Occipital lobe (tissue), 1 donor: ENCODE measurements at regions not wholly inside any gene's neighbourhood (a gene's known extent, or its start where the extent isn't known, plus 50 kb on each side); places are given as distances from the start of the nearest gene placed in this dataset.

Experiments
- DNase-seq: peaks from one replicate; lab custom pipeline; 2025; lab: John Stamatoyannopoulos, UW

DNA sequence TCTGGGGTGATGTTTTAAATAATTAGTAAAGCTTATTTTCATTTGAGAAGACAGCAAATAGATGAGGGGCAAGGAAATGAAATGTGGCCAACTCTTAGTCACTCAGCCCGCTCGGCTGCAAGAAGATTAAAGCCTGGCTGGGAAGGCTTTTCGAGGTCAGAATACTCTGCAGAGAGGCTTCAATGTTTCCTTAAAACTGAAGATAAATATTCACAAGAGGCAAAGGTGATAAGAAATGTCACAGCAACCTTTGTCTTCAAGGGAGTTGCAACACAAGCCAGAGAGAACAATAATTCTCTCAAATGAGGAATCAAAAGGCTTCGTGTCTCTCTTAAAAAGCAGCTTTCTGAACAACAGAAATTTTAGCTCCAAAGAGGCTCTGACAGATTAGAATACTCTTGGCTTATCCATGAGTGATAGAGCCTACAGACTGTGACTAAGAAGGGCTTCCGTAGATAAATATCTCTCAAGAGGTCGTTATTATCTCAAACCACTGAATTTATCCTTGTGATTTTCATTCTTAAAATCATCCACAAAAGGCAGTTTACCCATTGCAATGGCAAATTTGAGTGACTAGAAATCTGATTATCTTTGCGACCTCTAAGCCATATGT is 92.5 kb downstream of the KLF6 start:
- no peak for DNase-seq

DNA sequence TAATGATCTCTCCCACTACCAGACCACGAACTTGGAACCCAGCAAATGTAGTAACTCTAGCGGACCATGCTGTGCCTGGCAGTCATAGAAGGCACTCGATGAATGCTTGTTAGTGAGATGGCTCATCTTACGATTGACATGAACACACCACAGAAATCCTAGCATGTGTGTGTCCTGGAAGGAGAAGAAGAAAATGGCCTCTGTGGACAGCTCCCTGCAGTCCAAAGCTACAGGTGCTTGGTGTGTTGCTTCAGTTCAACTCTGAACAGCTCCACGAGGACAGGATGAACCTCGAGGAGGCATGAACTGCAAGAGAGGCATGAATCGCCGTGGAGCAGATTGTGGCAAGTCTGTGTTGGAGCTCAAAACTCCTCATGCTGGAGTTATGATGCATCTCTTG is 93.5 kb downstream of the KLF6 start:
- DNase-seq = no peak

DNA sequence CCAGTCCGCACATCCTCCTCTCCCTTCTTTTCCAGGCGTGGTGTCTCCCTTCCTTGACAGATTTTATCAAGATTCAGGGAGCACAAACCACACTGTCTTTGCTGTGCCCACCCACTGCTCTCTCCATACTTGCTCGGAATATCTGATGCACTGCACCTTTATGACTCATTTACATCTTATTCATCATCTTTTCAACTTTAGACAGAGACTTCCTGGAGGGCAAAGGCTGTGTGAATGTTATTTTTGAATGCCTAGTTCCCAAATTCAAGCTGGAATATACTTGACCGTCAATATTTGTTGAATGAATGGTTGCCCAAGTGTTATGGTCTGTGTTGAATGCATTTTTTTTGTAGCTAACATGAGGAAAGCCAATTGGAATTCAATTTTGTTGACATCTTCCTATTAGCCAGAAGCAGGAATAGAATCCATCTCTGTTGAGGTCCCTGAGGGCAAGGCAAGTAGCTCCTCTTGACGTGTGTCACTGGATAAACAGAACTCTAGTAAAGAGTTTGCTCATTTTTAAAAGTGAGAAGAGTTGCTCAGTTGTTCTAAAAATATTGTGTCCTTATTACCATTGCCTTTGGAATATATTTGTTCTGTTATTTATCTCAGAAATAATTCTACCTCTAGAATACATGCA is 95.0 kb downstream of the KLF6 start:
- DNase-seq = no peak

DNA sequence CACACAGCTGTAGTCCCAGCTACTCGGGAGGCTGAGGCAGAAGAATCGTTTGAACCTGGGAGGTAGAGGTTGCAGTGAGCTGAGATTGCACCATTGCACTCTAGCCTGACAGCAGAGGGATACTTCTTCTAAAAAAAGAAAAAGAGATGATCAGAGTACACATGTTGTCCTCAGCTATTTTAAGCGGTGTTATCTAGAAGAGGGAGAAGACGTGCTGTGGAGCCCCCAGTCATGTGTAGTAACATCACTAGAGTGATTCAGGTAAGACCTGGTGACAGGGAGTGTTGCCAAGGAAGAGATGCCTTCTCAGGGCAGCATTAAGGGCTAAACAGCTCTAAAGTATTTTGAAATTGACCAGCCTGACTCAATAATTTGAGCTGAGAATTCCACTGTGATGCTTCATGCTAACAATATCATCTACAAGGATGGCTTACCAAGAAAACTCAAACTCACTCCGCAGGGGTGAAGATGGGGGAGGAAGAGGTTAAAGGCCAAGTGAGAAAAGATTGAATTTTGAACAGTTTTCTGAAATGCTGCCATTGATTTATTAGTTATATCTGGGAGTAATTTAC is 97.4 kb downstream of the KLF6 start:
- no peak for DNase-seq

DNA sequence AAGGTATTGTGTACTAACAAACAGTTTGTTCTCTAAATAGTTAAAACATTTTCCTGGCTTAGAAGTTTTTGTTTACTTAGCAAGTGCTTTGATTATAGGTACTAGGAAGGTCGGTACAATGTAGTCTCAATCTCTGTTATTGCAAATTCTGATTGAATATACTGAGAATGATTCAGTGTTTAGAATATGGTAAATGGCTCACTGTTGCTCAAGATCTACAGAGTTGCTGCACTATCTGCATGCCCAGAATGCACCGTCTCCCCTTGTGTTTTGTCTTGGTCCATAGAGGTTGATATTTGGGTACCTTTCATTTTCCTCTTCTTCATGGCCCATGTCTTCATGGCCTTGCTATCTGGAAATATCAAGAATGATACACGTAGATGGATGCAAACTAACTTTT is 99.6 kb downstream of the KLF6 start:
- no peak for DNase-seq

DNA sequence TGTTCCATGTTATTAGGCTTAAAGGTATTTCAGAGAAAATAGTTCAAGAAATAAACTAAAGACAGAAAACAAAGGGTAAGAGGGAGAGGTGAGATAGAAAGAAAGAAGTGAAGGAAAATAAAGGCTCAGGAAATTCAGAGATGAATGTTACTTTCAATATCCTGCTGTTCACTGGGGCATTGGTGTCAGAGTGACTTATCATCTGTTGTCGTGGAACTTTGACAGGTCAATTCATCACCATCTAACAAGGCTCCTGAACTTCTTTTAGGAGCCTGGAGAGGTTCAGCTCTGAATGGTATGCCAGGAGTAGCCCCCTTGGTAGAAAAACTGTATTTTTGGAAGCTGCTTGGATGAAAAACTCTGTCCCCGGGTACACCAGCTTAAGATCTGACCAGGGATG is 100.1 kb downstream of the KLF6 start:
- no peak for DNase-seq

DNA sequence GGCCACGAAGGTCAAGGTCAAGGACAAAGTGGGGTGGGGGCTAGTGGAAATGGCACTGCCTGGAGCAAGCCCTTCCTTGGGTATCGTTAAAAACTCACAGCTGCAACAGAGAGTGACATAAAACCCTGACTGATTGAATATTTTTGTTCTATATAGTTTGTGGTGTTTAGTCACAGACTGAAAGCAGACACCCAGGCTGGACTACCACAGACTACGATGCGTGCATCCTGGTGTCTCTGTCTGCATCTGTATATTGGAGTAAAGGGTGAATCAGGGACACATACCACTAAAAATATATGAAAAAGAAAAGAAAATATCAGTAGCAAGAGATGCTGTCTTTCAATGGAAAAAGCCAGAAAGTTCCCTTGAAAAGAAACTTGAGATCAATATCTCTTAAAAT is 101.4 kb downstream of the KLF6 start:
- DNase-seq = no peak

DNA sequence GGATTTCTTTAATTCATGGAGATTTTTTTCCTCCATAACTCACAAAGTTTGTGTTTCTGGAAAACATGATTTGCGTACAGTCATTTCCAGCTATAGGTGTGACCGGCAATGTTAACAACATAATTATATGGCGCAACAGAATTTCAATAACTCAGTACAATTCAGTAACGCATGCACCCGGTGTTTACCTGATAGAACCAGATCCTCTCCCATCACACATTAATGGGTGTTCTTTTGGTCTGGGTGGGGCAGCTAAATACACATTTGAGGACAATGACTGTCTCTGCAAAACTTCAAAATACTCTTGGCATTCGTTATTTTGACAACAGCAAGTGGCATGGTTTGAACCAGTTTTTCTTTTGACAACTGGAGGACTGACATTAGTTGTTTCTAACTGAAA is 102.3 kb downstream of the KLF6 start:
- DNase-seq = no peak

DNA sequence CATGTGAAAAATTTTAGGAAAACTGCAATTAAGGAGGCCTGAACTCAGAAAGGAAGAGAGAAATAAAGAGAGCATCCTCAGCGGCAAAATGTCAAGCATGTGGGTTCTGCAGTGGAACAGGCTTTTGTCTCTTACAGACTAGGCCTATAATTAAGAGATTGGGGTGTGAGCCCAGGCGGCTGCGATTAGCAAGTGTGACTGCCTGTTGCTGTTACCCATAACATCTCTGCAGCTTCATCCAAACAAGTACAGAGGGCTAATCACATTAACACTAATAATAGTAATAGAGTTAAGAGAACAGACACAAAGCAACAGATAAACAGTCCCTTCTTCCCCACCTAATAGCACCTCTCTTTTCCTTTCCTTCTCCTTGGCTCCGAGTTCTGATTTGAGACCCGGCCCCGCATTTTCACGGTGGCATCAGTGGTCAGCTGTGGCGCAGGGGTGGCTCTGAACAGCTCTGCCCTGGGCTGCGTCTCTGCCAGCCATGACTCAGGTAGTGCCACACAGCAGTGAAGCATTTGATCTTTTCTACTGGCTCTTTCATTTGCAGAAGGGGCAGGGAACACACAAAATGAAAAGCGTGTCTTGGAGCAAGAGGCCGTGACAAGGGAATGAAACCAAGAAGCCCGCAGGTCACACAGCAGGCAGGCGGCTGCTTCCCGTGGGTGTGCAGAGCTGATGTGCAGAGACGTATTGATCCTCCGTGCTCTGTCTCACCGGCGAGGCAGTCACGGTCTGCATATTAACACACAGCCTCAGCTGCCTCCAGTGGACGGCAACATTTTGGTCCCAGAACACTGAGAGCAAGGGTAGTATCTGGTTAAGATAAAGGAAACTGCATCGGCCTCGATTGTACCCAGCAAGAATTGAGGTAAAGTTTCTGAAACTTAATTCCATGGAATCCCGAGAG is 103.1 kb downstream of the KLF6 start:
- no peak for DNase-seq

DNA sequence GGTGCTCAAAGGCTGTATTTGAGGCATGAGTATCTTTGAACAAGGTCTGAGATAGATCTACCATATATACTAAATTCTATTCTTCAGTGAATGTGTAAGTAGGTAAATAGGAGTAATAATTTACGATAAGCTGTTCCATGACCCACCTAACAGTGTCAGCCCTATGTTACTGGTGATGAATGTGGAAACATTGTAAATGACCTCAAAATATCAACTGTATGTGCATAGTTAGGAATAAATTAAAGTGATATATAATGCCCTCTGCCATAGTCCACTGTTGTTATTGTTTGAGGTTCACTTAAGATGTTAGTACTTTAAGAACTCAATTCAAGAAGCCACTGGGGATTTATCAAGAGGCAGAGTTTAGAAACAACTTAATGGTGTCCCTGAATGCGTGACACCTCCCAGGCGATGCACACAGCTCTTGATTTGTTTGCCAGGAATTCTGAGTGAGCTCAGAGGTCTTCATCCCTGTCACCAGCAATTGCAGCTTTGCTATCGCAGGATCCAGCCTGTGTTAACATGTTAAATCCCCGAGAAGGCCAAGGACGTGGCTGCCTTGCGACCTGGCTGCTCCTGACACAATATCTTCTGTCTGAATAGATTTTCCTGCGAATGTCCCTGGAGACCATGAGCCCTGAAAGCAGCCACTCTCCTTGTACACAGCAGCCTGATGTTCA is 104.9 kb downstream of the KLF6 start:
- no peak for DNase-seq

DNA sequence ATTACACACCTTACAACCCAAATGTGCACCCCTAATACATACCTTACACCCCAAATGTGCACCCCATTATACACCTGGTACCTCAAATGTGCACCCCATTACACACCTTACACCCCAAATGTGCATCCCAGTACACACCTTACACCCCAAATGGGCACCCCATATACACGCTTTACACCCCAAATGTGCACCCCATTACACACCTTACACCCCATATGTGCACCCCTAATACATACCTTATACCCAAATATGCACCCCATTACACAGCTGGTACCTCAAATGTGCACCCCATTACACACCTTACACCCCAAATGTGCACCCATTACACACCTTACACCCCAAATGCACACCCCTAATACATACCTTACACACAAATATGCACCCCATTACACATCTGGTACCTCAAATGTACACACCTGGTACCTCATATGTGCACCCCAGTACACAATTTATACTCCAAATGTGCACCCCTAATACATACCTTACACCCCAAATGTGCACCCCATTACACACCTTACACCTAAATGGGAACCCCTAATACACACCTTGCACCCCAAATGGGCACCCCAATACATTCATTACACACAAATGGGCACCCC is 106.3 kb downstream of the KLF6 start:
- DNase-seq = no peak

DNA sequence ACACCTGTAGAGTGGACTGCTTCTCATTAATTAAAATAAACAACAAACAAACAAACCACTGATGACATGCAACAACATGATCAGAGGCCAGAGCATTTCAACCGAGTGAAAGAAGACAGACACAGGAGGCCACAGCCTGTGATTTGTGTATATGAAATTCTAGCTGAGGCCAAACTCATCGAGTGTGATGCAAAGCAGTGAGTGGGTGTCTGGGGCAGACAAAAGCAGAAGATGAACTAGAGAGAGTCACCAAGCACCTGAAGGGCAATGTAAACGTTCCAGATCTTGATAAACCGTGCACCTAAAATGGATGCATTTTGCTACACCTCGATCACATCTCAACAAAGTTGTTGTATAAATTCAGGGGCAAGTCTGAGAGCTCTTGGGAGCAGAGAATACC is 108.4 kb downstream of the KLF6 start:
- DNase-seq = no peak

DNA sequence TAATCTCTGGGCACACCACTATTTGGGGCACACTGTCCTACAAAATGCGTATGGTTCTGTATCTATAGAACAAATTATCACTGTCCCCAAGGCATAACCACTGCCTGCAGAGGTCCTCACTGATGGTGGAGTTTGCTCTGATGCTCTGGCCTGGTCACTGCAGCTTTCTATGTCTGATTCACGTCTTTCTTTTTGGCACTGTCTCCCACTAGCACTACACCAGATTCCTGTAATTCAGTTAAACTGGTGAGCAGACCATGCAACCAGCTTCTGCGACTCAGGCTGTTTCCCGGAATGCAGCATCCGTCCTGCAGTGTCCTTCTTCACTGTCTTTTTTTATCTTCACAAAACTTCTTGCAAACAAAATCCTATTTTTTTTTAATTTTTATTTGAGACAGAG is 112.8 kb downstream of the KLF6 start:
- no peak for DNase-seq

DNA sequence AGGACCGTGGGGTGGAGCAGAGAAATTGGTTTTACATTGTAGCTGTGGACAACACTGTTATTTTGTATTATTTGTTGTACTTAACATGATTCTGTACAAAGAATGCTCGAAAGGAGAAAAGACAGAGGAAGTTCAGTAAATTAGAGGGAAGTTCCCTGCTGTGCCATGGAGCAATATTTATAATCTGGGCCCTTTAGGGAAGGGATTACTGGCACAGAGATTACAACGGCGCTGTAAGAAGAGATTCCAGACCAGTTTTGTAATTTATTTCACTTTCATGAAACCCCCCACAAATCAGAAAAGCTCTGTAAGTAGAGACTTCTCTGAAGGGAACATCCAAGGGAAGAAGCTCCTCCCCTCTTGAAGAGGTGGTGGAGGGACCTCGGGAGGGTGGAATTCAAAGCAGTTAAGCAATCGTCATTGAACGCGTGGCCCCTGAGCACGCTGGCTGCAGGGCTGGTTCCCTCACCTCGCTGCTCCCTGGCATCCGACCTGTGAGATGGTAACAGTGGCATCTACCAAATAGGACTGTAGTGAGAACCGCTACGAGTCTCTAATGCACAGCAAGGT is 113.5 kb downstream of the KLF6 start:
- DNase-seq = no peak

DNA sequence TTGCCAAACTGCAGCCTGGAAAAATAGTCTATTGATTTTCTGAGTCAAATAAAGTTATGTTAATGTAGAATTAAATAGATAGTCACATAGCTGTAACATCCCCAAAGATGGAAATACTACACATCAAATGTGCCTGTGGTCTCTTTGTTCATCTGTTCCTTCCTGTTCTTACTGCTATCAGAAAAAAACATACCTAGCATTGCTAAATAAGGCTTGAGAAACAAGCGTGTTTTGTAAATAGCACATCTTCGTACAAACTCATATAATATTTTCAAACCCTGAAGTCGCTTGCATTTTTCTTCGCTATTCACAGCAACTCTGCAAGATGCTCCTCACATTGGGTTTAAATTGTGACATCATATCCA is 116.1 kb downstream of the KLF6 start:
- DNase-seq = no peak

DNA sequence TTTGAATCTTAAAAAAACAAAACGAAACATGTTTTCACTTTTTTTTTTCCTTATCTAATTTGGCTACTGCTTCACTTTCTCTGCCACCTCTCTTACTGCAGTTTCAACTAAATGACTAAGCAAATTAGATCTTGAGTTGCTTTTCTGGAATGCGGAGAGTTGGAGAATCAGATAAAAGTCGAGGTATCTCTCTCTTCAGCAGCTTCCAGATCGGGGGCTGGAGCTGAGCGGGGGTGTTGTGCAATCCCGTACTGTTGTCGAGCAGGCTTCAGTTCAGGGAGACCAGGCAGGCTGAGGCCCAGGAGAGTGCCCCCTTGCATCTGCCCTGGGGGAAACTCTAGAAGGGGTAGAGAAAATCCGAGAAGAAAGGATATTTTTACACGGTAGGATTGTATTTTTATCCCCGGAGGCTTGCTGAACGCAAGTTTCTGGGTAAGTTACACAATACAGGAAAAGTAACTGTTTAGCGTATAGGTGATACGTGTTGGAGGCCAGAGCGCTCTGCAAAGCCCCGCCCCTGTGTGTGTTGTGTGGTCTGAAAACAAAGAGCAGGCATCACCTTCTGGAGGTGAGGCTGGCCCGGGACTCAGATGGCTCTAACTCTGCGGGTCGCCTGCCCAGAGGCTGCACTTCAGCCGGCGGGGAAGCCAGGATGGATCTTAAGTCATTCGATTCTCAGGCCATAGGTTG is 116.6 kb downstream of the KLF6 start:
- DNase-seq = peak; percentile 11

DNA sequence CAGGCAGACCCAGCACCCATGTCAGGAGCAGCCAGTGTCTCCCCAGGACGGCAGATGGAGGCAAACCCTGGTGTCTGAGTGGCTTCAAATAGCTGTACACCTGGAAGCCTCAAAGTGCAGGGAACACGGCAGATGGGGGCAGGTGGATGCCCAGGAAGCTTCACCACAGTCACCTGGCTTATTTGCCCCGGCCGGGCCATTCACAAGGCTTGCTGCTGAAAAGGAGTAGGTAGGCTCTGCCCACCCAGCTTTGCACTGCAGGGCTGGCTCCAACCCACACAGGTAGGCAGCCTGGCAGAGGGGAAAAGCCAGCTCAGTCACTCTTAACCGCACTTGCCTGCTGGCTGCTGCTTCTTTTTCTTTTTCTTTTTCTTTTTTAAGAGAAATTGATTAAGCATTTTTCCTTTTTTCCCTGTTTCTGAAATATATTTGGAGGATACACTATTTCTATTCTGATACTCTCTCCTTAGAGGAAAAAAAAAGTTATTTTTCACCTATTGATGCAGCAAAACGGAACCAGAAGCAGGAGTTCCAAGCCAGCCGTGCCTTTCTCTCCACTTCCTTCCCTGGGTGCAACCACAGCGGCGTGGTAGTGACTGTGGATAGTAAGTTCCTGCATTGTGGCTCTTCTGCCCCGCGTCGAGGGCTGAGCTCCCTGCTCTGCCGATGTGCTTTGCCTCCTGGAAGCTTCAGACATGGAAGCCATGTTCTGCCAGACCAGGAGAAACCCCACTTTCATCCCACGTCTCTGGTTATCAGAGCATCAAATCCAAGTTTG is 118.3 kb downstream of the KLF6 start:
- DNase-seq = no peak

DNA sequence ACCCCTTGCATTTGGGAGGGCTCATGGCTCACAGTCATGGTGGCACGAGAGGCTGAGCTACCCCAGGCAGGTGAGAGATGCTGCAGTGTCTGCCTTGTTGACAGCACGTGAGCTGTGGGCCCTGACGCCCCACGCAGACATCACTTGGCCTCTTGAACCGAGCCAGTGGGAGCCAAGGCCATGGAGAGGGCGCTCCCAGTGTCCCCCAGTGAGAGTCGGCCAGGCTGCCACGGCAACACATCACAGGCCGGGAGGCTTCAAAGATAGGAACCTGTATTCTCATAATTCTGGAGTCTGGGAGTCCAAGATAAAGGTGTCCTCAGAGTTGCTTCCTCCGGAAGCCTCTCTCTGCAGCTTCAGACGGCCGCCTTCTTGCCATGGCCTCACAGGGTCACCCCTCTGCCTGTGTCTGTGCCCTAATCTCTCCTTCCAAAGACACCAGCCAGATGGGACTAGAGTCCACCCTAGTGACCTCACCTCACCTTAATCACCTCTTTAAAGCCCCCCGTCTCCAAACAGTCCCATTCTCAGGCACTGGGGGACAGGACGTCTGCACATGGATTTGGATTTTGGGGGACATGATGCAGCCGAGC is 119.6 kb downstream of the KLF6 start:
- DNase-seq = no peak

DNA sequence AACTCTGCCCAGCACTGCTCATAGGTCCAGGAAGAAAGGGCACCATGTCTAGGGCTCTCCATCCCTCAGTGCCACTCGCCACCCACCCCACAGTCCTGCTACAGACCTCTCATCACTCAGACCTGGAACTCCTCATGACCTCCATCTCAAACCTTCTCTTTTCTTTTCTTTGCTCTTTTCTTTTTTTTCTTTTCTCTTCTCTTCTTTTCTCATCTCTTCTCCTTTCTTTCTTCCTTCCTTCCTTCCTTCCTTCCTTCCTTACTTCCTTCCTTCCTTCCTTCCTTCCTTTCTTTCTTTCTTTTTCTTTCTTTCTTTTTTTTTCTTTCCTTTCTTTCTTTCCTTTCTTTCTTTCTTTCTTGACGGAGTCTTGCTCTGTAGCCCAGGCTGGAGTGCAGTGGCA is 122.2 kb downstream of the KLF6 start:
- DNase-seq = no peak
